HG02870 (cell line): ENCODE measurements at regions not wholly inside any gene's neighbourhood (a gene's known extent, or its start where the extent isn't known, plus 50 kb on each side); places are given as distances from the start of the nearest gene placed in this dataset.

Experiments used
- ATAC-seq: cut with Tn5 transposase; IDR thresholded peaks from one replicate; pipeline ENCODE4 v1.9.1; 2021; ENCODE audit warnings: mild to moderate bottlenecking, moderate library complexity; ENCODE audit not compliant: unreplicated experiment

DNA sequence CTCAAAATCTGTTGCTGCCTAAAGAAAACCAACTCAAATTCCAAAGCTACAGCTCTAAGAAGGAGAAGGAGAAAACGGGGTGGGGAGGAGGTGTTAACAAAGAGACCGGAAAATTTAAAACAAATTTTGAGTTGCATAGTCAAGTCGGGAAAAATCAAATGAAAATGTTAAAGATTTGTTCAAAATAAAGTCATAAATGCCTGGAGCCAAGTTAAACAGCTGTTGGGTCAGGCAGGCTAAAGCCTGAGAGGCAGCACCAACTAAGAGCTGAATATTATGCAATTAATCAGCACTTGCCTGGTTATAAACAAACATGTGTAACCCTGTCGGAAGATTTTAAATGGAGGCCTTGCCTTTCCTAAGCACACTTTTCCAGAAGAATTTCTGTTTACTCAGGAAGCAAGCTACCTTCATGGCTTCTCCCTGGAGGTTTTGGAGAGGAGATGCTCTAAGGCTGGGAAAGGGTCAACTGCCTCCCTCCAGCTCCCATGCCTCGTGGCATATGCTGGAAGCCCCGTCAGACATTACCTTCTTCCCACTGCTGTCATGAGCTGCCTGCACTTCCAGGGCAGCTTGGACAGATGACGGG, 270.5 kb downstream of the DMRT2 start:
- no peak for ATAC-seq

DNA sequence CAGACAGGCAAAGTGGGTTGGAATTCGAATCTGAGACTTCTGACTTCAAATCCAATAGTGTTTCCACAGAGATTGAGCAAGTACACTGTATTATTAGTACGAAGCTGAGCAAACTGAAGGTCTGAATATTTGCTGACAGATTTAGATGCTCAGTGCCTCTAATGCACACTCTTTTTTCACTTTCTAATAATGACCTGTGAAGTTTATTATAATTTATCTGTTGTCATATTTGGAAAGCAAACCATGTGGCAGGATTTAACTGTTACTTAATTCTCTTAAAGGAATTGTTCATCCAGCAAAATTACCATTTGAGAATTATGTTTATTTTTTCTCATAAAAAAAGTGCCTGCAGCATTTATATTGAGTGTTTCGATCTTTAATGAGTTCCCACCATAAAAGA, 277.3 kb downstream of the DMRT2 start:
- ATAC-seq: no peak

DNA sequence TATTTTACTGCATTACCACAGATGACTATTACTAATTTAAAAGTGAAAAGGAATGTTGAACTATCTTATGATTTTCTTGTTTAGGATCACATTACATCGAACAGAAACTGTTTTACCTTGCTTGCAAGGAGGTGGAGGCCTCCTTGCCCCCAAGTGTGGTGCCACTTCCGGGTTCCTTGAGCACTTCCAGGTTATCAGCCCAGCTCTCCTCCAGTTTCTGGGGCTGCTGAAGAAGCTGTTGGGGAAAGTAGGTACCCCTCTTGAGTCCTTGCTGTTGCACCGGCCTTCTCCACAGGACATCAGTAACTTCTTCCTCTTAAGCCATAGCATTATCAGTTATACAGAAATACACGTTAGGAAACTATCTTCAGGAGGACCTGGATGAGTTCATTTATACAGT, 278.2 kb downstream of the DMRT2 start:
- ATAC-seq: no peak

DNA sequence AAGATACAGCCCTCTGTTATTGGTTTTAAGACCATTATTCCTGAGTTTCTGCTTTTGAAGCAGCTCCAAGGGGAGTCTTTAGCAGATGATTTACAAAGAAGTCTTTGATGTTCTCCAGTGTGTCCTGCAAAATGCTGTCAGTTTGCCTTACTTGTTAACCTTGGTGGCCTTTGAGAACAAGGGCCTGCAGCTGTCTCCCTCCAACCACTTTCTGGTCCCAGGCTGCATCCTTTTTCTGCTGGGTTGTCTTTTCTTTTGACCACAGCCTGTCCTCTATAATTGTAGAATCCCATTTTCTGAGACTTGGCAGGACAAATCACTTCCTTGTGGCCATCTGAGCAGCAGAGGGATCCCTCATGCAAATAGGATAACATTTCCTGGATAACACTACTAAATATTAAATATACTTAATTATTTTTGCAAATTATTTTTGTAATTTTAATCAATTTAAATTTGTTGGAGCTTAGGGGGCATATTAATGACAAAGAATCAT, 281.4 kb downstream of the DMRT2 start:
- ATAC-seq: no peak

DNA sequence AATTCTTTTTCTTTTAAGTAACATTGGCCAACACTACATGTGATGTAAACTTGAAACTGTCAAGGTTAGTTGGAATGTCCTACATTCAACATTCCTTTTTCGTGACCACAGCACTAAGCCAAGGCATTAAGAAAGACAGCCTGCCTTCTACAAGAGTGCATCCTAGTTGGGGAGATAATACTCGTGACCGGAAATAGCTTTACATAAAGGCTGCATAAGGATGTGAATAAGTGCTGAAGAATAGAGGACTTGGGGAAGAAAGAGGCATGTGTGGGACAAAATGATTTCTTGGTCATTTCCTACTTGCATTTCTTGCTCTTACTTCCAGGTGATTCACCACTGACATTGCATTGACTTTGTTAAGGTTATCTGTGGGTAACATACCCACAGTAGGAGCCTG, 282.0 kb downstream of the DMRT2 start:
- no peak for ATAC-seq

DNA sequence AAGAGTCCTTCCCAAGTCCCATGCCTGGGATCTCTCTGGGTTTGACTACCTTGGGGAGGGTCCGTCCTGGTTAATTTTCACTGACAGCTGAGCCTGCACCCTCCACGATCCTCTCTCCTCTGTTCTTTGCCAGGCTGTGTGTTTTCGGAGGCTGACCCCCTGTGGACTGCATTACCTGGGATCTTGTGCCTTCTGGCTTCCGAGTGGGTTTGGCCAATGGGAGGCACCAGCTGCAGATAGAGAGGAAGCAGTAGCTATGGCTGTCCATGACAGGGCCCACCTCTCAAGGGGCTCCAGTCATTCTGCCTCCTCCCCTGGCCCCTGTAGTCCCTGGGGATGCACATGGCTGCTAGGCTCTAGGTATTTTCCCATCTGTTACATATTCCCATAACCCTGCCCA, 285.0 kb downstream of the DMRT2 start:
- no peak for ATAC-seq

DNA sequence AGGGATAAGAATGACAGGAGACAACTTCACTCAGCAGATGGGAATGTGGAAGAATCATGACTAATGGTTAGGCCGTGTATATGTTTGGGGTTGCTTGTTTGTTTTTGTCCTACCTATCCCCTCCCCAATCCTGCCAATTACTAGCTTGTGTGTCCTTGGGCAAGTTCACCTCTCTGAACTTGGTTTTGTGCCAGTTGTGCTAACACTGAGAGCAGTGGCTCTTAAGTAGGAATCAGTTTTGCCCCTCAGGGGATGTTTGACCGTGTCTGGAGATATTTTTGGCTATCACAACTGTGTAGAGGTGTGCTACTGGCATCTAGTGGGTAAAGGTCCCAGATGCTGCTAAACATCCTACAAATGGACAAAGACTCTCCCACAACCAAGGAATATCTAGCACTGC, 287.0 kb downstream of the DMRT2 start:
- no peak for ATAC-seq

DNA sequence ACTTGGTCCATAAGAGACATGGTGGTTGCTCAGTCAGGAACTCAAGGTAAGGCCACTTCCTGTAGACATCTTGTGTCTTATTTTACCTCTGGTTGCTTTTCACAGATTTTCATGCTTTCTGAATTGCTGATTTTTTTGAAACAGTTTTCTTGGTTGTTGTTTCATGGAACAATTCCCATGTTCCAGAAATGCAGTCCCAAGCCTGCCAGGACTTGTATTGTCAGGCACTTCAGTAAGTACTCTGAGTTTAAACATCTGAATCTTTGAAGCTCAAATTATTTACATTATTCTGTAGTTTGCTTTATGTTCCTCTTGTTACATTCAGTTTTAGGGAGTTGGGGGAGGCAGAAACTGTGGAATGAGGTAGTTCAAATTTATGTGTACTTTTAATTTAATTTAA, 290.2 kb downstream of the DMRT2 start:
- ATAC-seq: no peak

DNA sequence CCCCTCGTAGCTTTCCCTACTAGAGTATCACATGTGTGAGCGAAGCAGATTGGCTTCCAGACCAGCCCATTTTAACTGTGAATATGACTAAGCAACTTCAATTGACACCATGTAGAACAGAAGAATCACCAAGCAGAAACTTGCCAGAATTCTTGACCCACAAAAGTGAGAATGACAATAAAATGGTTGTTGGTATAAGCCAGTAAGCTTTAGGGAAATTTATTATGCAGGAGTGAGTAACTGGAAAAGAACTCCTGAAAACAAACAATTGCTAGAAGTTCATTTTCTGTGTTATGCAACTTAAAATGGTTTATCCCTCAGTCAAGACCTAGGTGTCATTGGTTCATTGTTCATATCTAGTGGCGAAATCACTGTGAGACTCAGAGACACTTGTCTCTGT, 303.1 kb downstream of the DMRT2 start:
- ATAC-seq: no peak

DNA sequence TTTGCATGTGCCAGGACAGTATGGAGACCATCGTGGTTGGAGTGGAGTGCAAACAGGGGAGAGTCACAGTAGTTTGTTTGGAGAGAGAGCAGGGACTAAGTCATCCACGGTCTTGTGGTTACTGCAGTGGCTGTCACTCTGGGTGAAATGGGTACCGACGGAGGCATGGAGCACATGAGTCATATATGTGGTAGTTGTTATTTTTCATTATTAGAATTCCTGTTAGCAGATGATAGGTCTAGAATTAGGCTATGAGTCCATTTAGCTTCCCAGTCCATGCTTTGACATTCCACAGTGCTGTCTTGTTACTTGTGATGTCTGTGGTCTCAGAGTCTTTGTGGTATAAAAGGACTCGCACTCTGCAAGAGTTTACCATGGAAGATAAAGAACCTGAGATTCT, 303.9 kb downstream of the DMRT2 start:
- no peak for ATAC-seq

DNA sequence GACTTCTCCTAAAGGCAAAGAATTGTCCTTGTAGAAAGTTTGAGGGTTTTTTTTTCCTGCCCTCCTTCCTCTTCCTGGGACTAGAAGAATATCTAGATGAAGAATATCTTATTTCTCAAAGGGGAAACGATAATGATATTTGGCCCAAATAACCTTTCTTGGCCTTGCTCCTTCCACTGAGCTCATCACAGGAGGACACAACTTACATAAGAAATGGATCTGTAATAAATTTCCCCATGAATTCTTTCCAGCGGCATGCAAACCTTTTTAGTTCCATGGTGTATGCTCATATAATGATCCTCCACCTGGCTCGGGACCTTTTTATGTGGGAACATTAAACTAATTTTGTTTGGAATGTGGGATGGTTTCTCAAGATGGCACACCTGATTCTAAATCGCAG, 304.4 kb downstream of the DMRT2 start:
- no peak for ATAC-seq

DNA sequence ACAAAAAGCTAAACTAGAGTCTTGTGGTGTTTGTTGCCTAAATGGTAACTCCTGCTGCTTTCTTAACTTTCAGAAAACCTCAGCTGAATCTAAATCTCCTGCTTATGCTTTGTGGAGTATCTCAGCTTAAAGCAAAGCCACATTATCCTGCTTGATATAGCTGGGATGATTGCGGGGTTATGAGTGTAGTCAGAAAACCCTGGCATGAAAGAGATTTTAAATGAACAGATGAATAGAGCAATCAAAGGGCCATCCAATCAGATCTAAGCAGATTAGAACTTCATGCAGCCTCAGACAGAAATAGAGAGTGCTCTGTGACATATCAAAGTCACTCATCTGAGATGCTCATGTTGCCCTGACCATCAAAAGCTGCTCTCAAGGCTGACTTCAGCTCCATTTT, 305.5 kb downstream of the DMRT2 start:
- ATAC-seq: no peak

DNA sequence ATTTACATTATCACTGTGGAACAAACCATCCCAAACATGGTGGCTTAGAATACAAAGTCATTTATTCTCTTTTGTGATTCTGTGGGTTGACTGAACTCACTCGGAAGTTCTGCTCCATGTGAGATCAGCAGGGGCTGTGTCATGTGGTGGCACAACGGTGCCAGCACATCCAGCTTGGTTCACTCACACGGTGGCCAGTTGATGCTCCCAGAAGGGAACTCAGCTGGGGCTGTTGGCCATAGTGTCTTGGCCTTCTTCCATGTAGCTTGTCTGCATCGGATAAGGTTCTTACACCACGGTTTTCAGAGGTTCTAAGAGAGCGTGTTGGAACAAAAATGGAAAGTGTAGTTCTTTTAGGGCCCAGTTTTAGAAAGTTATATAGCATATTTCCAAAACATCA, 312.7 kb downstream of the DMRT2 start:
- no peak for ATAC-seq

DNA sequence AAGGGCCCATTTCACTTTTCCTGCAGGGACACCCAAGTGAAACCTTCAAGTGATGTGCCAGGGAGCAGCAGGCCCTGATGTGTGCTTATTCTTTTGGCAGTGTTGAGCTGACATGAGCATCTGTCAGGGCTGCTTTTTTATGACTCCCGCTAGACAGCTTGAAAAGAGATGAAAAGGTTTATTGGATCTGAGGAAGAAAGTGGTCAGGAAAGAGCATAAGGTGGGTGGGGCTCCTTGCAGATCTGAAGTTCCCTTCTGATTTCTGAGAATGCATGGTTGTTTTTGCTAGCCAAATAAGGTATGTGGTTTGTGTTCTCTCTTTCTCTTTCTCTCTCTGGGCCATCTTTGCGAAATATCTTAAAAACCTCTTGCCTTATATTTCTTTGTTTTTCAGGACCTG, 316.1 kb downstream of the DMRT2 start:
- ATAC-seq: no peak

DNA sequence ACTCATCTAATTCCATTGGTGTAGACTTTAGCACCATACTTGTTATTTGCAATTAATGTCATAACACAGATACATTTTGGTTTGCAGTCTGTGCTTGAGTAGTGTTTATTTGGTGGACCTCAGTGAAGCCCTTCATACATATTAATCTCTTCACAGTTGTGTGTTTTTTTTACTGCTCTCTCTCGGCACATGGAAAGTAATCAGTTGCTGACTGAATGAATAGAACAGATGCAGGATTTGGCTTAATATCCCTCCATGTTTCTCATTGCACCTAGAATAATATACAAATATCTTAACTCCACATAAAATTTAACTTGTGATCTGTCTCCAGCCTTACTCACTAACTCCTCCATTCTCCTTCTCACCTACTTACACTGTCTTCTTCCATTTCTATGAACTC, 319.1 kb downstream of the DMRT2 start:
- ATAC-seq: no peak

DNA sequence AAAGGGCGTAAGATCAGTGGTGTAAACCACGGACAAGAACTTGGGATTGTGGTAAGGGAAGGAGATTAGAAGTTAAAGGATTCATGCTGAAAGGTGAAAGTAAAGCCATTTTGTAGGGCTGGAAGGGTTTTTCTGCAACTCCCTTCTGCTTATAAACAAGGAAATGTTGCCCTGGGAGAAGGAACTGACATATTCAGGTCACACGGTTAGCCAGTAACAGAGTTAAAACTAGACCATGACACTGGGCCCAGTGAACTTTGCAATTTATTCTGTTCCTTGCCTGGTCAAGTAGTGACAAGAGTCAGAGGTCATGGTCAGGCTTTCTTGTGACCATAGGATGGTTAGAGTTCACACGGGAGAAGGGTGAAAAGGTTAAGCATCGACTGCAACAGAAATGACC, 323.3 kb downstream of the DMRT2 start:
- no peak for ATAC-seq

DNA sequence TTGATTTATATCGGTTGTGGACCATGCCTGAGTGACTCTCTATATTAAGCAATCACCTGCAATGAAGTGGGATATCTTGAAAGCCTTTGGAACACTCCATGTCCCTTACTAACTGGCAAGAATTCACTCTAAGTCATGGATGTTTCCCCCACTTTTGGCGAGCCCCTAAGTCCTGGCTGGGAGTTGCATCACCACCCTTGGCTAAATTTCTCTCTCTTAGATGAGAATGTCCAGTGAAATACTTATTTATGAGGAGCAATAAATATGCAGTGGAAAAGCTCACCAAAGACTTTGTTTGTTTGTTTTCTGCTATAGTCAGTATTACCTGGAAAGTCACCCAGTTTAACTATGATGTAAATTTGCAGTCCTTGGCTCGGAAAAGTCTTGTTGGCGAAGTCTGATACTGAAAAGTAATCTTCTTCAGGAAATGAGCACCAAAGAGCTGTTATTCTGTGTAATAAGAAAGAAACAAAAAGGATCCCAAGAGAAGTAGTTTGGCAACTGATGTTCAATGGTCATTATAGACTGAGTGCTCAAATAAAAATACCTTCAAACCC, 333.8 kb downstream of the DMRT2 start:
- ATAC-seq: no peak

DNA sequence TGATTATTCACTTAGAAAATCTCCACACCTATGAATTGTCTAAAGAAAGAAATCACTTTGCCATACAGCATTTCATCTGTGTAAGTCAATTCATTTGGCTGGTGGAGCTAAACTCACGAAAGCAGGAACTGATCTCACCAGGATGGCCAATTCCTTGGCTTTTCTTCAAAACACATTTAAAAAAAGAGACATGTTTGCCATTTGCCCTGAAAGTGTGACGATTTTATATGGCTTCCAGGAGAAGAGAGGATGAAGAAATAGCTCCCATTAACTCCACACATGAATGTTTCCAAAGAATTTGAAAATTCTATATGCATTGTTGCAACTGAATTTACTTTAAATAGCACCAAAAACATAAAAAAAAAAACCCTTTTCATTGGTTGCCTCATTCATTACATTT, 334.7 kb downstream of the DMRT2 start:
- ATAC-seq: no peak

DNA sequence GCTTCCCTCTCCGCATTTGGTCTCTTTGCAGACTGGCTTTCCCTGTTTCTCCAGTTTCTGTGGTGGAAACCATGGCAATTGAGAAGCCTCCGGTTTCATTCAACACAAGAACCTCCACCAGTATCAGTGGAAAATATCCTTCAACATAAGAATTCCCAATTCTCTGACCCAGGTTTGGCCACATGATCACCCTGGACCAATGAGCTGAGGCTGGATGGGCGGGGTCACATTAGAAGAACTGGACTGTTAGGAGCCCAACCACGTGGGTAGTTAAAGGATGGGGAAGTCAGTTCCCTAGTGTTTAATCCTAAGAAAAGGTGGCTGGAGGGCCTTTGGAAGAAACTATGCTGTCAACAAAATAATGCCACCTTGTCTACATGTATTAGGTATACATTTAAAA, 336.3 kb downstream of the DMRT2 start:
- no peak for ATAC-seq

DNA sequence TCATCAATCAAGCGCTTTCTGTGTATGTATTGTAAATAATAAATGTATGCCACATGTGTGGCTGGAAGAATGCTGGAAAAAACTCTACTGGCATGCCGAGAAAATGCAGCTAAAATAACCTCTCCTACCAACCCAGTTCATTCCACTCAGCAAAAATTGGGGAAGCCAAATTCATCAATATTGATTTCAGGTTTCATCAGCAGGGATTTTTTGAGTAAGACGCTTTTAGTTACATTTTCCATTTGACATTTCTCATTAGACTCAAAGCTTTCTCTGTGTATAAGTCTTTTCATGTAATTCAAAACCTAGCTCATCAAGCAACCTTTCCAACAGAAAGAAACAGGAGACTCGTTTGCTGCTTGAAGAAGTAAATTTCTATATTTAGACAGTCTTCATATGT, 338.1 kb downstream of the DMRT2 start:
- ATAC-seq: no peak

DNA sequence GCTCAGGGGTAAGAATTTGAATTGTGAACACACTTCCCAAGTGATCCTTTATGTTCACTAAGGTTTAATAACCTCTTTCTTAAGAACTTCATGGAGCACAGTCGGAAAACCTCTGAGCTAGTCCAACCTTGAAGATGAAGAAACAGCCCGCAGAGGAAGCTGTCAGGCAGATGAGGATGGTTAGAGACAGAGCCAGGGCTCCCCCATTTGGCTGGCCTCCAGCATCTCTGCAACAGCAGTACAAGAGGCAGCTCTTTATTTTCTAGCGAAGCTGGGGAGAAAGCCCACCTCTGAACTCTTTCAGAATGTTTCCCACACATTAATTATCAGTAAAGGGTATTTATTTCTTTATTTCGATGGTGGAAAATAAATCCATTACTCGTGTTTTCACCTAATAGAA, 350.8 kb downstream of the DMRT2 start:
- ATAC-seq: no peak

DNA sequence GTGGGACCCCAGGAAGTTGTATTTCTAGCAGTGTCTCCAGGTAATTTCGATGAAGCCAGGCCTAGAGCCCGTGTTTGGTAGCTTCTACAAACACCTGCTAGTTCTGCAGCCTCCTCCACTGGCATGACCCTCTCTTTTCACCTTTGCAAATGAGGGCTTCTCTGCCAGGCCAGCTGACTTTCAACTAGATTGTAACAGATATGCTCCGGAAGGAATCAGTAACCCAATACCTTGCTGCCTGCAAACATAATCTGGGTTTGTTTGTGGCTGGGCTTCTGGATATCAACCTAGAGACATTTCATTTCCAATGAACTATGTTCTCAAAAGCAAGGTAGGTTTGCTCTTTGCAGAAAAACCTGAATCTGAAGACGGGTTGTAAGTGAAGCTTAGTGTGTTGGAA, 354.8 kb downstream of the DMRT2 start:
- ATAC-seq: no peak

DNA sequence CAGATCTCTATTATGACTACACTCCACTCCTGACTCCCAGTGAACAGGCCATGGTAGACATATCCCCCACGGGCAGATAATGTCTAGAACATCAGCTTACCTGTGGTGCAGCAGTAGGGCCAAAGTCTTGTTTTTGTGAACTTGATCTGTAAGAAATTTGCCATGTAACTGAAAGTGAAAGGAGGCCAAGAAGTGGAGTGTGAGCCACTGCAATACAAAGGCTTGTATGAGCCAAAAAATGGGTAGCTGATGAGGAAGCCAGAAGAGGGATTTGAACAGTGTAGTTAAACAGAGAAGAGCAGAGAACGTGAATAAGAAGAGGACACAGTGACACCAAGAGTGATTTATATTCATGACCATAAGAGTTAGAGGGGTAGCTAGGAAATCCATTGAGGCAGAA, 361.7 kb downstream of the DMRT2 start:
- ATAC-seq: no peak
